ENCODE measurements at regions not wholly inside any gene's neighbourhood (a gene's known extent, or its start where the extent isn't known, plus 50 kb on each side); places are given as distances from the start of the nearest gene placed in this dataset.

GRCh38 chr15:87567406-87568030, 689.0 kb downstream of the NTRK3 start:
- TF ChIP-seq POLR2A (IDR thresholded peaks at IDR 0.05): no peak
- TF ChIP-seq CTCF (IDR thresholded peaks at IDR 0.05 in 8 of 11, conservative IDR thresholded peaks at IDR 0.05 in 3 of 11): no peak
